OCI-LY3 (cell line): ENCODE measurements at regions not wholly inside any gene's neighbourhood (a gene's known extent, or its start where the extent isn't known, plus 50 kb on each side); places are given as distances from the start of the nearest gene placed in this dataset.

Experiments
- CTCF ChIP-seq: fragments of 200-600, 300-600 bp; sonication (generic); IDR thresholded peaks from 2 replicates; pipeline ENCODE4 v1.5.1; 2014; ENCODE audit warnings: antibody characterized with exemption, low read length, low read depth
- EZH2phosphoT487 ChIP-seq: fragments of 200-600 bp; shearing (Covaris generic); IDR thresholded peaks from 2 replicates; pipeline ENCODE4 v1.6.1; 2018; ENCODE audit warnings: antibody characterized with exemption, mixed run types, low read depth

- TF ChIP-seq CTCF (no peak), EZH2phosphoT487 (no peak)
Observed at GRCh38 chrX:137441711-137442110, 124.2 kb upstream of the ZIC3 start.
